Left renal pelvis (tissue), 4 donors: ENCODE measurements at regions not wholly inside any gene's neighbourhood (a gene's known extent, or its start where the extent isn't known, plus 50 kb on each side); places are given as distances from the start of the nearest gene placed in this dataset.
"Not testable (repeated sequence)": the region's sequence is repeated elsewhere in the genome, so short reads cannot be mapped to it uniquely, and the experiment has no call there.

Experiments
- DNase-seq, 4 donors: peaks; one replicate each; pipeline ENCODE4 v3.0.0-alpha.2; 2013; ENCODE audit warnings: low read depth in 4 of 4, low spot score in 3 of 4

- no peak for DNase-seq
These were observed 57.4 kb downstream of the ZNF648 start for GRCh38 chr1:182003953-182004586.

- no peak for DNase-seq
These were observed 58.3 kb downstream of the ZNF648 start for GRCh38 chr1:182003025-182003725.

- no peak for DNase-seq
These were observed 58.9 kb downstream of the ZNF648 start for GRCh38 chr1:182002570-182002969.

GRCh38 chr1:181998858-181999257 is 62.7 kb downstream of the ZNF648 start:
- DNase-seq: no peak

- DNase-seq: no peak
These were observed 69.4 kb downstream of the ZNF648 start for GRCh38 chr1:181992072-181992471.

GRCh38 chr1:181990728-181991127 is 70.8 kb downstream of the ZNF648 start:
- no peak for DNase-seq

GRCh38 chr1:181989261-181989920 is 72.1 kb downstream of the ZNF648 start:
- no peak for DNase-seq

GRCh38 chr1:181987996-181988395 is 73.5 kb downstream of the ZNF648 start:
- DNase-seq: no peak

GRCh38 chr1:181987334-181987895 is 74.1 kb downstream of the ZNF648 start:
- no peak for DNase-seq

GRCh38 chr1:181986907-181987305 is 74.6 kb downstream of the ZNF648 start:
- peak in 1 of 4 donors; percentile 12 for DNase-seq

GRCh38 chr1:181985936-181986906 is 75.3 kb downstream of the ZNF648 start:
- no peak for DNase-seq

GRCh38 chr1:181985281-181985680 is 76.2 kb downstream of the ZNF648 start:
- no peak for DNase-seq

- DNase-seq: no peak
These were observed 77.5 kb downstream of the ZNF648 start for GRCh38 chr1:181984006-181984405.

- DNase-seq: no peak
These were observed 79.7 kb downstream of the ZNF648 start for GRCh38 chr1:181981821-181982220.

- no peak for DNase-seq
These were observed 89.3 kb downstream of the ZNF648 start for GRCh38 chr1:181972256-181972655.

GRCh38 chr1:181971424-181971823 is 90.1 kb downstream of the ZNF648 start:
- DNase-seq: no peak

- no peak for DNase-seq
These were observed 91.6 kb downstream of the ZNF648 start for GRCh38 chr1:181969902-181970301.

- not testable (repeated sequence) for DNase-seq
These were observed 106.8 kb downstream of the ZNF648 start for GRCh38 chr1:181954696-181955095.

- DNase-seq: not testable (repeated sequence)
These were observed 107.3 kb downstream of the ZNF648 start for GRCh38 chr1:181954178-181954577.

- DNase-seq: no peak
These were observed 107.9 kb downstream of the ZNF648 start for GRCh38 chr1:181953596-181953995.
